Kidney (tissue), 13 donors: ENCODE measurements at regions not wholly inside any gene's neighbourhood (a gene's known extent, or its start where the extent isn't known, plus 50 kb on each side); places are given as distances from the start of the nearest gene placed in this dataset.

ENCODE experiments used
- DNase-seq, 5 donors: peaks; one replicate each; pipeline ENCODE4 v3.0.0-alpha.2; 2013 to 2020
- FAIRE-seq: peaks from 2 replicates; lab custom pipeline; 2012; peaks lifted over from hg19 to GRCh38; lab: Jason Lieb, UNC
- H3K27ac ChIP-seq, 2 donors: one replicate each; pipeline ENCODE4 v1.7.0; 2013; ENCODE audit warnings: low read depth in 2 of 2, low read length in 2 of 2, inconsistent platforms in 1 of 2
- H3K27me3 ChIP-seq: one replicate; pipeline ENCODE4 v1.7.1; 2013; ENCODE audit warnings: low read length, inconsistent platforms; ENCODE audit not compliant: control insufficient read depth, insufficient read depth
- H3K36me3 ChIP-seq, 3 donors: one replicate each; pipeline versions ENCODE4 v1.7.0 to v1.7.1; 2013; ENCODE audit warnings: low read length in 3 of 3, control low read depth in 1 of 3, inconsistent platforms in 1 of 3; ENCODE audit not compliant: insufficient read depth in 3 of 3, control insufficient read depth in 2 of 3
- H3K4me1 ChIP-seq, 3 donors: one replicate each; pipeline versions ENCODE4 v1.7.0 to v1.7.1; 2013; ENCODE audit warnings: low read length in 3 of 3, inconsistent platforms in 1 of 3, low read depth in 1 of 3; ENCODE audit not compliant: control insufficient read depth in 2 of 3, insufficient read depth in 2 of 3
- H3K4me3 ChIP-seq, 3 donors: one replicate each; pipeline versions ENCODE4 v1.7.0 to v1.8.1; 2013; ENCODE audit warnings: low read length in 3 of 3, control low read depth in 1 of 3, inconsistent platforms in 1 of 3
- H3K9ac ChIP-seq, 3 donors: one replicate each; pipeline versions ENCODE4 v1.7.0 to v1.7.1; 2013; ENCODE audit warnings: low read length in 3 of 3, control low read depth in 1 of 3, inconsistent platforms in 1 of 3
- H3K9me3 ChIP-seq, 3 donors: one replicate each; pipeline versions ENCODE4 v1.7.0 to v1.7.1; 2013; ENCODE audit warnings: low read length in 3 of 3, control low read depth in 1 of 3, inconsistent platforms in 1 of 3; ENCODE audit not compliant: control insufficient read depth in 2 of 3, insufficient read depth in 1 of 3
- CTCF ChIP-seq: IDR thresholded peaks from 3 replicates; pipeline ENCODE4 v1.5.1; 2012; ENCODE audit warnings: mild to moderate bottlenecking, moderate library complexity, borderline replicate concordance; ENCODE audit not compliant: insufficient read depth; ENCODE audit errors: extremely low read depth
- intact Hi-C: fragments of 100-400 bp; cut with DNase I; formaldehyde crosslinking; loops from one replicate; pipeline ENCODE4 v1.11.1; 2022
- donor health status: control.
- donor health status: control.
- donor health status: control.
- donor health status: control.
- donor health status: control.
- donor health status: DM: yes; HTN: yes; CAD: no.
- donor health status: Normal renal cell carcinoma (clear cell type).

GRCh38 chr18:11407940-11408339 lies 201.5 kb upstream of the SLC35G4 start:
- Histone ChIP-seq H3K9ac (no peak overlapping the region), H3K36me3 (no peaks in the 10 kb centered on the region), H3K27me3 (no peaks in the 10 kb centered on the region), H3K9me3 (peaks cover 0 to 2% (median 0%) of the 10 kb centered on the region in 3 donors), H3K4me3 (no peak overlapping the region), H3K4me1 (no peaks in the 10 kb centered on the region), H3K27ac (no peak overlapping the region)
- no peak for FAIRE-seq
- no peak for DNase-seq
- TF ChIP-seq CTCF, result no peak
- intact Hi-C loops, result no loop called here

GRCh38 chr18:11405804-11406203 lies 203.6 kb upstream of the SLC35G4 start:
- H3K9me3 ChIP-seq, result peaks cover 0 to 2% (median 0%) of the 10 kb centered on the region in 3 donors
- H3K4me3 ChIP-seq, result no peak overlapping the region
- intact Hi-C loops, result no loop called here
- no peaks in the 10 kb centered on the region for H3K36me3 ChIP-seq
- H3K27me3 ChIP-seq, result no peaks in the 10 kb centered on the region
- DNase-seq, result no peak
- H3K4me1 ChIP-seq, result no peaks in the 10 kb centered on the region
- TF ChIP-seq CTCF, result no peak
- H3K9ac ChIP-seq, result no peak overlapping the region
- no peak overlapping the region for H3K27ac ChIP-seq
- no peak for FAIRE-seq

GRCh38 chr18:11400703-11401102 lies 208.7 kb upstream of the SLC35G4 start:
- Histone ChIP-seq H3K9ac (no peak overlapping the region), H3K27ac (no peak overlapping the region), H3K36me3 (no peaks in the 10 kb centered on the region), H3K27me3 (no peaks in the 10 kb centered on the region), H3K4me1 (no peaks in the 10 kb centered on the region), H3K4me3 (no peak overlapping the region), H3K9me3 (no peaks in the 10 kb centered on the region)
- no peak for TF ChIP-seq CTCF
- FAIRE-seq (no peak), DNase-seq (no peak)
- intact Hi-C loops, result no loop called here

- FAIRE-seq (no peak), DNase-seq (no peak)
- no peaks in the 10 kb centered on the region for H3K27me3 ChIP-seq
- no peak for TF ChIP-seq CTCF
- no peaks in the 10 kb centered on the region for H3K4me1 ChIP-seq
- H3K9ac ChIP-seq, result no peak overlapping the region
- no peaks in the 10 kb centered on the region for H3K9me3 ChIP-seq
- H3K36me3 ChIP-seq, result no peaks in the 10 kb centered on the region
- no peak overlapping the region for H3K27ac ChIP-seq
- H3K4me3 ChIP-seq, result no peak overlapping the region
- intact Hi-C loops, result no loop called here
Observed at GRCh38 chr18:11398625-11399024, 210.8 kb upstream of the SLC35G4 start.
